GM12878 (cell line): ENCODE measurements at regions not wholly inside any gene's neighbourhood (a gene's known extent, or its start where the extent isn't known, plus 50 kb on each side); places are given as distances from the start of the nearest gene placed in this dataset.

Experiments
- ATAC-seq: fragments of 200-7000 bp; cut with Tn5 transposase; 3 replicates; pipeline ENCODE4 v1.9.1; 2020; ENCODE audit warnings: mild to moderate bottlenecking, moderate library complexity
- BruUV-seq: library from RNA; stranded (reverse); fragments of 400-500 nt; replicated peaks from 2 replicates; lab custom pipeline; 2021; lab: Mats Ljungman, UMichigan
- CTCF ChIA-PET: fragments of 300-600 bp; sonication (Branson Sonifier 250); formaldehyde crosslinking; extraction: SDS; loops from one replicate; lab custom pipeline; 2021; ENCODE audit warnings: inconsistent platforms; lab: Yijun Ruan, JAX
- POLR2A ChIA-PET: fragments of 350-600 bp; formaldehyde crosslinking; extraction: SDS; loops from one replicate; lab custom pipeline; 2021; ENCODE audit warnings: inconsistent platforms; lab: Charles Lee
- RAD21 ChIA-PET: fragments of 300-600 bp; sonication (Branson Sonifier 250); formaldehyde crosslinking; loops from one replicate; lab custom pipeline; 2023; ENCODE audit warnings: antibody characterized with exemption; ENCODE audit not compliant: unreplicated experiment; lab: Charles Lee
- SMC1A ChIA-PET: fragments of 300-600 bp; sonication (Branson Sonifier 250); formaldehyde crosslinking; loops from one replicate; lab custom pipeline; 2023; ENCODE audit not compliant: unreplicated experiment, uncharacterized antibody; lab: Charles Lee
- DNase-seq: peaks from one replicate; pipeline ENCODE4 v3.0.0-alpha.2; 2011; ENCODE audit warnings: low read depth, low spot score
- FAIRE-seq: peaks from 3 replicates; lab custom pipeline; 2011; peaks lifted over from hg19 to GRCh38; lab: Jason Lieb, UNC
- H2AFZ ChIP-seq: 2 replicates; pipeline ENCODE4 v1.6.0; 2011; ENCODE audit warnings: low read depth, low read length, control low read depth; ENCODE audit not compliant: control insufficient read depth
- H3K27ac ChIP-seq: 2 replicates; pipeline ENCODE4 v1.5.1; 2011; ENCODE audit warnings: control low read depth; ENCODE audit not compliant: control insufficient read depth, insufficient read depth
- H3K27me3 ChIP-seq, 2 experiments: replicated peaks in 1 of 2; 2 replicates each; pipeline versions ENCODE4 v1.6.0 to v1.6.1; 2011; ENCODE audit warnings: low read length in 1 of 2; ENCODE audit not compliant: control insufficient read depth in 2 of 2, insufficient read depth in 2 of 2
- H3K36me3 ChIP-seq, 2 experiments: 2 replicates each; pipeline ENCODE4 v1.5.1; 2011; ENCODE audit warnings: low read length in 1 of 2; ENCODE audit not compliant: control insufficient read depth in 2 of 2, insufficient read depth in 2 of 2
- H3K4me1 ChIP-seq: 2 replicates; pipeline ENCODE4 v1.6.1; 2011; ENCODE audit warnings: mild to moderate bottlenecking, low read length, moderate library complexity, mixed read lengths; ENCODE audit not compliant: control insufficient read depth, insufficient read depth
- H3K4me2 ChIP-seq: 2 replicates; pipeline ENCODE4 v1.6.0; 2011; ENCODE audit warnings: control low read depth; ENCODE audit not compliant: control insufficient read depth, insufficient read depth
- H3K4me3 ChIP-seq: fragments of 200-600 bp; sonication (generic); 2 replicates; pipeline ENCODE4 v1.5.1; 2016
- H3K79me2 ChIP-seq: 2 replicates; pipeline ENCODE4 v1.6.0; 2011; ENCODE audit warnings: low read length; ENCODE audit not compliant: control insufficient read depth, insufficient read depth
- H3K9ac ChIP-seq: 2 replicates; pipeline ENCODE4 v1.8.0; 2011; ENCODE audit warnings: low read length, control low read depth, mixed read lengths; ENCODE audit not compliant: control insufficient read depth, insufficient read depth
- H3K9me3 ChIP-seq: replicated peaks from 3 replicates; pipeline ENCODE4 v1.5.1; 2011; ENCODE audit warnings: mild to moderate bottlenecking, low read length; ENCODE audit not compliant: control insufficient read depth, insufficient read depth
- H4K20me1 ChIP-seq: 2 replicates; pipeline ENCODE4 v1.6.0; 2011; ENCODE audit not compliant: control insufficient read depth, insufficient read depth
- BCL3 ChIP-seq: IDR thresholded peaks from 2 replicates; pipeline ENCODE4 v1.6.1; 2011; ENCODE audit warnings: borderline replicate concordance, low read depth, mild to moderate bottlenecking, moderate library complexity, low read length; ENCODE audit not compliant: insufficient read depth, poor library complexity, severe bottlenecking
- CHD4 ChIP-seq: fragments of 200-600 bp; sonication (generic); IDR thresholded peaks from 2 replicates; pipeline ENCODE4 v1.6.1; 2016; ENCODE audit warnings: mild to moderate bottlenecking
- E2F8 ChIP-seq: fragments of 450-650 bp; IDR thresholded peaks from 2 replicates; pipeline ENCODE4 v1.6.1; 2018; ENCODE audit warnings: mild to moderate bottlenecking, low read depth, moderate library complexity; ENCODE audit not compliant: partially characterized antibody
- POLR2AphosphoS2 ChIP-seq: IDR thresholded peaks from 2 replicates; pipeline ENCODE4 v1.6.1; 2011; ENCODE audit warnings: low read depth, mild to moderate bottlenecking, low read length, improper control_type of control experiment, moderate library complexity
- SIN3A ChIP-seq: IDR thresholded peaks from 2 replicates; pipeline ENCODE4 v1.6.1; 2012; ENCODE audit warnings: low read depth, low read length, improper control_type of control experiment
- SIX5 ChIP-seq: IDR thresholded peaks from 2 replicates; pipeline ENCODE4 v1.6.1; 2011; ENCODE audit warnings: mild to moderate bottlenecking, low read depth, low read length, moderate library complexity; ENCODE audit not compliant: severe bottlenecking
- WGBS: methylation state at CpG from one replicate; pipeline ENCODE4 v1.1.6; 2016; ENCODE audit warnings: low lambda C conversion rate; ENCODE audit not compliant: insufficient replicate concordance, insufficient coverage; ENCODE audit errors: missing lambda C conversion rate; 5-methylcytosine and 5-hydroxymethylcytosine counted together
- in situ Hi-C: fragments of 300-500 bp; cut with MboI; formaldehyde crosslinking; loops from 9 replicates; pipeline ENCODE4 v1.14.3; 2018; ENCODE audit warnings: mixed read lengths
- intact Hi-C: fragments of 100-400 bp; cut with micrococcal nuclease; formaldehyde crosslinking; loops from one replicate; pipeline ENCODE4 v1.14.2; 2022; ENCODE audit not compliant: unreplicated experiment

- Histone ChIP-seq H3K79me2 (no peaks in the 10 kb centered on the region), H3K4me1 (no peaks in the 10 kb centered on the region), H3K4me2 (no peak overlapping the region), H3K27ac (no peak overlapping the region), H3K4me3 (no peak overlapping the region), H2AFZ (no peak overlapping the region), H4K20me1 (no peaks in the 10 kb centered on the region), H3K9me3 (no peaks in the 10 kb centered on the region), H3K27me3 (no peaks in the 10 kb centered on the region)
- POLR2A ChIA-PET: no interaction called here
- no peak for FAIRE-seq
- WGBS: 14% methylated on average over 2 of the region's 2 CpGs
- intact Hi-C loops: no loop called here
- CTCF ChIA-PET: interaction anchor here (0.6 to 1.2 kb wide), 2 partner anchors 10 to 21 kb away, joined by 3 read pairs; no protein-coding TSS in a partner anchor
- no TSS peak for BruUV-seq
- SMC1A ChIA-PET: interaction anchor here (1.5 kb wide), 1 partner anchor 10 kb away, joined by 3 read pairs; no protein-coding TSS in a partner anchor
- RAD21 ChIA-PET: no interaction called here
- no peak for DNase-seq
- TF ChIP-seq POLR2AphosphoS2: no peak
- no peak for TF ChIP-seq E2F8
- TF ChIP-seq CHD4: no peak
- no peak for TF ChIP-seq SIN3A
- TF ChIP-seq SIX5: no peak
- no peak for TF ChIP-seq BCL3
- TF ChIP-seq, all 136 proteins: peak for 0
- Histone ChIP-seq H3K9ac (no peak overlapping the region), H3K36me3 (no peaks in the 10 kb centered on the region)
- no peak for ATAC-seq
- in situ Hi-C loops: no loop called here
Observed at GRCh38 chr2:107405261-107405660, 421.4 kb upstream of the RGPD4 start.
